K562 (cell line): ENCODE measurements at regions not wholly inside any gene's neighbourhood (a gene's known extent, or its start where the extent isn't known, plus 50 kb on each side); places are given as distances from the start of the nearest gene placed in this dataset.

Experiments used
- ATAC-seq: fragments of 200-7000 bp; cut with Tn5 transposase; 3 replicates; pipeline ENCODE4 v1.9.1; 2020; ENCODE audit warnings: moderate library complexity
- BruUV-seq: library from RNA; stranded (reverse); fragments of 400-500 nt; replicated peaks from 2 replicates; lab custom pipeline; 2021; lab: Mats Ljungman, UMichigan
- CTCF ChIA-PET: fragments of 300-600 bp; formaldehyde crosslinking; extraction: SDS; loops from one replicate; lab custom pipeline; 2021; ENCODE audit warnings: low intra/inter-chr PET ratio; lab: Yijun Ruan, JAX
- POLR2A ChIA-PET: fragments of 300-600, 350-650 bp; sonication (Branson Sonifier 250); formaldehyde crosslinking; extraction: SDS; loops from one replicate; lab custom pipeline; 2021; ENCODE audit warnings: antibody characterized with exemption, inconsistent platforms; lab: Yijun Ruan, JAX
- DNase-seq, 4 experiments: peaks; one replicate each; pipeline versions ENCODE4 v3.0.0 to v3.0.0-alpha.2; 2011 to 2018; ENCODE audit warnings: low spot score in 3 of 4, mixed read lengths in 3 of 4; ENCODE audit errors: extremely low read depth in 1 of 4
- FAIRE-seq: peaks from 2 replicates; lab custom pipeline; 2011; peaks lifted over from hg19 to GRCh38; lab: Jason Lieb, UNC
- H2AFZ ChIP-seq: 2 replicates; pipeline ENCODE4 v1.6.0; 2011; ENCODE audit warnings: low read depth, low read length, control low read depth, inconsistent platforms
- H3K27ac ChIP-seq: fragments of 200-600 bp; 3 replicates; pipeline ENCODE4 v1.8.0; 2011; ENCODE audit warnings: low read depth, mild to moderate bottlenecking, control low read depth, inconsistent platforms, low read length, moderate library complexity, mixed read lengths; ENCODE audit errors: extremely low read depth
- H3K27me3 ChIP-seq, 2 experiments: fragments of 300-600 bp in 1 of 2; 2 replicates in 1 of 2; 3 replicates in 1 of 2; pipeline versions ENCODE4 v1.6.0 to v1.8.0; 2011; ENCODE audit warnings: inconsistent platforms in 2 of 2, low read length in 2 of 2, mild to moderate bottlenecking in 1 of 2, mixed read lengths in 1 of 2, moderate library complexity in 1 of 2; ENCODE audit not compliant: control insufficient read depth in 2 of 2, insufficient read depth in 2 of 2
- H3K36me3 ChIP-seq: fragments of 300-600 bp; 3 replicates; pipeline ENCODE4 v1.8.0; 2011; ENCODE audit warnings: mild to moderate bottlenecking, low read length, inconsistent platforms; ENCODE audit not compliant: control insufficient read depth, insufficient read depth
- H3K4me1 ChIP-seq, 2 experiments: fragments of 200-600 bp in 1 of 2; replicated peaks in 1 of 2; 2 replicates in 1 of 2; 3 replicates in 1 of 2; pipeline versions ENCODE4 v1.5.1 to v1.8.0; 2011; ENCODE audit warnings: inconsistent platforms in 2 of 2, low read length in 2 of 2, mild to moderate bottlenecking in 1 of 2, mixed read lengths in 1 of 2, moderate library complexity in 1 of 2; ENCODE audit not compliant: control insufficient read depth in 2 of 2, insufficient read depth in 2 of 2
- H3K4me2 ChIP-seq: 2 replicates; pipeline ENCODE4 v1.6.1; 2011; ENCODE audit warnings: low read length, control low read depth, inconsistent platforms, mixed read lengths; ENCODE audit not compliant: insufficient read depth
- H3K4me3 ChIP-seq: fragments of 200-600 bp; sonication (generic), shearing (Covaris generic); 2 replicates; pipeline ENCODE4 v1.5.1; 2016; ENCODE audit warnings: control low read depth, inconsistent platforms
- H3K79me2 ChIP-seq: fragments of 200-600 bp; 3 replicates; pipeline ENCODE4 v1.8.0; 2011; ENCODE audit warnings: low read length, inconsistent platforms; ENCODE audit not compliant: control insufficient read depth, insufficient read depth
- H3K9ac ChIP-seq, 2 experiments: 2 replicates each; pipeline versions ENCODE4 v1.6.0 to v1.6.1; 2011; ENCODE audit warnings: low read depth in 2 of 2, low read length in 2 of 2, control low read depth in 1 of 2, inconsistent platforms in 1 of 2, mild to moderate bottlenecking in 1 of 2, mixed read lengths in 1 of 2; ENCODE audit not compliant: insufficient read depth in 1 of 2
- H3K9me1 ChIP-seq: one replicate; pipeline ENCODE4 v1.6.0; 2011; ENCODE audit warnings: inconsistent platforms, mild to moderate bottlenecking, low read length, moderate library complexity; ENCODE audit not compliant: control insufficient read depth, insufficient read depth
- H3K9me3 ChIP-seq: replicated peaks from 2 replicates; pipeline ENCODE4 v1.5.1; 2011; ENCODE audit warnings: low read depth, low read length, inconsistent platforms; ENCODE audit not compliant: control insufficient read depth, insufficient read depth
- H4K20me1 ChIP-seq: replicated peaks from 2 replicates; pipeline ENCODE4 v1.6.1; 2011; ENCODE audit warnings: low read length, inconsistent platforms, mixed read lengths; ENCODE audit not compliant: control insufficient read depth, insufficient read depth
- CLOCK ChIP-seq: fragments of 250-450 bp; sonication (Bioruptor Pico); IDR thresholded peaks from 2 replicates; pipeline ENCODE4 v1.4.0; 2020; ENCODE audit warnings: mild to moderate bottlenecking, moderate library complexity, borderline replicate concordance
- HES1 ChIP-seq: fragments of 450-650 bp; IDR thresholded peaks from 2 replicates; pipeline ENCODE4 v1.6.1; 2016; ENCODE audit warnings: low read depth, mild to moderate bottlenecking, moderate library complexity
- KDM1A ChIP-seq, 2 experiments: fragments of 450-650 bp; IDR thresholded peaks; 2 replicates each; pipeline ENCODE4 v1.6.1; 2016; ENCODE audit warnings: mild to moderate bottlenecking in 2 of 2
- MTA3 ChIP-seq: fragments of 450-650 bp; formaldehyde crosslinking; IDR thresholded peaks from 2 replicates; pipeline ENCODE4 v1.6.1; 2017; ENCODE audit warnings: mild to moderate bottlenecking, borderline replicate concordance
- NFXL1 ChIP-seq: fragments of 450-650 bp; formaldehyde crosslinking; IDR thresholded peaks from 2 replicates; pipeline ENCODE4 v1.4.0; 2021; ENCODE audit warnings: mild to moderate bottlenecking
- PHB ChIP-seq: fragments of 250-450 bp; sonication (Bioruptor Pico); IDR thresholded peaks from 2 replicates; pipeline ENCODE4 v1.5.0; 2021
- POLR3A ChIP-seq: IDR thresholded peaks from 2 replicates; pipeline ENCODE4 v1.6.1; 2011; ENCODE audit warnings: borderline replicate concordance, mild to moderate bottlenecking, moderate library complexity; ENCODE audit not compliant: insufficient read length, insufficient read depth; ENCODE audit errors: extremely low read depth
- RBM39 ChIP-seq: fragments of 200-400 bp; formaldehyde crosslinking; optimal IDR thresholded peaks from 2 replicates; pipeline ENCODE3; 2018; ENCODE audit warnings: low read depth, low read length
- RUNX1 ChIP-seq: sonication (generic); IDR thresholded peaks from 2 replicates; pipeline ENCODE4 v1.6.1; 2016; ENCODE audit warnings: antibody characterized with exemption, low read depth
- SRF ChIP-seq, 2 experiments: fragments of 250-450, 450-650 bp in 1 of 2; sonication (Bioruptor Pico) in 1 of 2; sonication (generic) in 1 of 2; formaldehyde crosslinking; IDR thresholded peaks; 2 replicates each; pipeline versions ENCODE4 v1.5.0 to v1.5.1; 2020 to 2022; ENCODE audit warnings: mild to moderate bottlenecking in 1 of 2, missing genetic modification reagents in 1 of 2
- TEAD2 ChIP-seq: fragments of 450-650 bp; IDR thresholded peaks from 2 replicates; pipeline ENCODE4 v1.6.1; 2016; ENCODE audit warnings: missing genetic modification characterization, control low read depth, missing compliant biosample characterization
- ZNF165 ChIP-seq: fragments of 250-450 bp; sonication (Bioruptor Pico); IDR thresholded peaks from 2 replicates; pipeline ENCODE4 v1.4.0; 2020; ENCODE audit warnings: borderline replicate concordance
- ZNF224 ChIP-seq: sonication (generic); formaldehyde crosslinking; IDR thresholded peaks from 2 replicates; pipeline ENCODE4 v1.8.0; 2022; ENCODE audit warnings: mild to moderate bottlenecking, missing genetic modification reagents
- WGBS: fragments of 100-300 bp; shearing (Covaris generic); methylation state at CpG from one replicate; pipeline ENCODE4 v1.1.6; 2016; ENCODE audit warnings: low coverage, mixed read lengths; ENCODE audit not compliant: insufficient coverage; ENCODE audit errors: missing lambda C conversion rate; 5-methylcytosine and 5-hydroxymethylcytosine counted together
- in situ Hi-C: fragments of 300-500 bp; cut with MboI; formaldehyde crosslinking; loops from 4 replicates; pipeline ENCODE4 v1.15.0; 2018; ENCODE audit warnings: inconsistent platforms, mixed read lengths
- intact Hi-C: fragments of 100-400 bp; cut with micrococcal nuclease; formaldehyde crosslinking; loops from 2 replicates; pipeline ENCODE4 v1.14.2; 2022
- TF ChIP-seq, protein P1 (sequence below): sonication (generic); formaldehyde crosslinking; IDR thresholded peaks from 2 replicates; pipeline ENCODE4 v1.8.0; 2022; ENCODE audit warnings: mild to moderate bottlenecking, low read depth, missing genetic modification reagents

- intact Hi-C loops = no loop called here
Measured at GRCh38 chr9:115978091-115978490, 175.5 kb upstream of the PAPPA start.

DNA sequence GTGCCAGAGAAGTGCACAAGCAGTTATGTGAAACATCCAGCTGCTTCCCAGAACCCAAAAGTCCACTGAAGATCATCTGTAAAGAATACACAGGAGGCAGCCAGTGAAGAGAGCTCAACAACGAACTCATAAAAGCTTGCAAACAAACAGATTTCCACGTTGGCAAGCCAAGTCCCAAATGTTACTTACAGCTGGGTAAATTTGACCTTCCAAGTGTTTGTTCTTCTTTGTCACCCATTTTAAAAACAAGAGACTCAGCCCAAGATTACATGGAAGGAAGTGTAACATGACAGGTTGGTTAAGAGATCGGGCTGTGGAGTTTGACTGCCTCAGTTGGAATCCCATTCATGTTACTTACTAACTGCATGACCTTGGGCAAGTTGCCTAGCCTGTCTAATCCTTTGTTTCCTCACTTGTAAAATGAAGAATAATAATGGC, 174.9 kb upstream of the PAPPA start:
- Histone ChIP-seq H3K27ac (no peak overlapping the region), H3K79me2 (no peaks in the 10 kb centered on the region), H3K4me2 (no peak overlapping the region), H3K9me1 (no peaks in the 10 kb centered on the region), H3K9ac (no peak overlapping the region), H4K20me1 (no peaks in the 10 kb centered on the region), H3K36me3 (no peaks in the 10 kb centered on the region), H3K27me3 (no peaks in the 10 kb centered on the region), H3K9me3 (0 out of 2 replicates have a peak, but pooled peaks cover 2% of the 10 kb centered on the region), H3K4me3 (no peak overlapping the region), H2AFZ (no peak overlapping the region), H3K4me1 (no peaks in the 10 kb centered on the region)
- ChIA-PET POLR2A (interaction anchor here (0.5 kb wide), 1 partner anchor 958 kb away, joined by 4 read pairs; no protein-coding TSS in a partner anchor), CTCF (no interaction called here)
- TF ChIP-seq, protein P1, sequence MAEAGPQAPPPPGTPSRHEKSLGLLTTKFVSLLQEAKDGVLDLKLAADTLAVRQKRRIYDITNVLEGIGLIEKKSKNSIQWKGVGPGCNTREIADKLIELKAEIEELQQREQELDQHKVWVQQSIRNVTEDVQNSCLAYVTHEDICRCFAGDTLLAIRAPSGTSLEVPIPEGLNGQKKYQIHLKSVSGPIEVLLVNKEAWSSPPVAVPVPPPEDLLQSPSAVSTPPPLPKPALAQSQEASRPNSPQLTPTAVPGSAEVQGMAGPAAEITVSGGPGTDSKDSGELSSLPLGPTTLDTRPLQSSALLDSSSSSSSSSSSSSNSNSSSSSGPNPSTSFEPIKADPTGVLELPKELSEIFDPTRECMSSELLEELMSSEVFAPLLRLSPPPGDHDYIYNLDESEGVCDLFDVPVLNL (CRISPR knock-in tag) = no peak
- TF ChIP-seq RBM39 (no peak), CLOCK (CRISPR knock-in tag) (no peak), HES1 (no peak), MTA3 (no peak), TEAD2 (tag) (no peak), SRF (CRISPR knock-in tag; IDR thresholded peaks at IDR 0.05) (no peak), KDM1A (IDR thresholded peaks at IDR 0.05) (no peak), NFXL1 (no peak), RUNX1 (no peak), ZNF165 (CRISPR knock-in tag) (no peak), POLR3A (no peak), PHB (CRISPR knock-in tag) (no peak)
- no peak for DNase-seq
- no peak for FAIRE-seq
- in situ Hi-C loops = no loop called here
- no TSS peak for BruUV-seq
- WGBS = 0% methylated on average over 3 of the region's 3 CpGs
- no peak for ATAC-seq
- intact Hi-C loops = no loop called here

More at GRCh38 chr9:115978091-115978490, 175.5 kb upstream of the PAPPA start:
- ATAC-seq = no peak
- no peak for FAIRE-seq
- no TSS peak for BruUV-seq
- Histone ChIP-seq H3K9me1 (no peaks in the 10 kb centered on the region), H3K4me2 (no peak overlapping the region), H3K4me3 (no peak overlapping the region)
- CTCF ChIA-PET = no interaction called here
- POLR2A ChIA-PET = no interaction called here
- no peak for TF ChIP-seq ZNF224
- TF ChIP-seq, all 486 proteins: peak for 0
- Histone ChIP-seq H2AFZ (no peak overlapping the region), H3K36me3 (no peaks in the 10 kb centered on the region), H3K79me2 (no peaks in the 10 kb centered on the region), H3K9ac (no peak overlapping the region), H3K9me3 (0 out of 2 replicates have a peak, but pooled peaks cover 2% of the 10 kb centered on the region), H4K20me1 (no peaks in the 10 kb centered on the region), H3K27me3 (no peaks in the 10 kb centered on the region), H3K27ac (no peak overlapping the region), H3K4me1 (no peaks in the 10 kb centered on the region)
- in situ Hi-C loops = no loop called here
- DNase-seq = no peak
